ENCODE measurements at regions not wholly inside any gene's neighbourhood (a gene's known extent, or its start where the extent isn't known, plus 50 kb on each side); places are given as distances from the start of the nearest gene placed in this dataset.

GRCh38 chr11:119878990-119879389 lies 150.0 kb upstream of the NECTIN1 start:
- in situ Hi-C loops (cut with MboI; ENCODE audit: low pct_unique_long_range_greater_than_20kb, low sequenced_read_pairs) = no loop called here
- no peak for DNase-seq

- in situ Hi-C loops (cut with MboI; ENCODE audit: low pct_unique_long_range_greater_than_20kb, low sequenced_read_pairs) = no loop called here
- DNase-seq = no peak
Measured at GRCh38 chr11:119876841-119877240, 147.8 kb upstream of the NECTIN1 start.

GRCh38 chr11:119875841-119876600 lies 147.0 kb upstream of the NECTIN1 start:
- in situ Hi-C loops (cut with MboI; ENCODE audit: low pct_unique_long_range_greater_than_20kb, low sequenced_read_pairs) = no loop called here
- no peak for DNase-seq

GRCh38 chr11:119874660-119875238 lies 145.7 kb upstream of the NECTIN1 start:
- in situ Hi-C loops (cut with MboI; ENCODE audit: low pct_unique_long_range_greater_than_20kb, low sequenced_read_pairs) = no loop called here
- no peak for DNase-seq

- in situ Hi-C loops (cut with MboI; ENCODE audit: low pct_unique_long_range_greater_than_20kb, low sequenced_read_pairs) = no loop called here
- DNase-seq = no peak
Measured at GRCh38 chr11:119873761-119874421, 144.9 kb upstream of the NECTIN1 start.

- in situ Hi-C loops (cut with MboI; ENCODE audit: low pct_unique_long_range_greater_than_20kb, low sequenced_read_pairs) = no loop called here
- DNase-seq = no peak
Measured at GRCh38 chr11:119872611-119873310, 143.8 kb upstream of the NECTIN1 start.

- in situ Hi-C loops (cut with MboI; ENCODE audit: low pct_unique_long_range_greater_than_20kb, low sequenced_read_pairs) = no loop called here
- no peak for DNase-seq
Measured at GRCh38 chr11:119865661-119866156, 136.7 kb upstream of the NECTIN1 start.

GRCh38 chr11:119864836-119865235 lies 135.8 kb upstream of the NECTIN1 start:
- DNase-seq = no peak
- in situ Hi-C loops (cut with MboI; ENCODE audit: low pct_unique_long_range_greater_than_20kb, low sequenced_read_pairs) = no loop called here

- in situ Hi-C loops (cut with MboI; ENCODE audit: low pct_unique_long_range_greater_than_20kb, low sequenced_read_pairs) = no loop called here
- no peak for DNase-seq
Measured at GRCh38 chr11:119863851-119864601, 135.0 kb upstream of the NECTIN1 start.

GRCh38 chr11:119863236-119863635 lies 134.2 kb upstream of the NECTIN1 start:
- DNase-seq = no peak
- in situ Hi-C loops (cut with MboI; ENCODE audit: low pct_unique_long_range_greater_than_20kb, low sequenced_read_pairs) = no loop called here

GRCh38 chr11:119861160-119861559 lies 132.2 kb upstream of the NECTIN1 start:
- in situ Hi-C loops (cut with MboI; ENCODE audit: low pct_unique_long_range_greater_than_20kb, low sequenced_read_pairs) = no loop called here
- DNase-seq = no peak

- in situ Hi-C loops (cut with MboI; ENCODE audit: low pct_unique_long_range_greater_than_20kb, low sequenced_read_pairs) = no loop called here
Measured at GRCh38 chr11:119860561-119861094, 131.6 kb upstream of the NECTIN1 start.

GRCh38 chr11:119859684-119860083 lies 130.7 kb upstream of the NECTIN1 start:
- DNase-seq = no peak
- in situ Hi-C loops (cut with MboI; ENCODE audit: low pct_unique_long_range_greater_than_20kb, low sequenced_read_pairs) = no loop called here

More at GRCh38 chr11:119860561-119861094, 131.6 kb upstream of the NECTIN1 start:
- no peak for DNase-seq

- no peak for DNase-seq
- in situ Hi-C loops (cut with MboI; ENCODE audit: low pct_unique_long_range_greater_than_20kb, low sequenced_read_pairs) = no loop called here
Measured at GRCh38 chr11:119858288-119858687, 129.3 kb upstream of the NECTIN1 start.

- DNase-seq = no peak
- in situ Hi-C loops (cut with MboI; ENCODE audit: low pct_unique_long_range_greater_than_20kb, low sequenced_read_pairs) = no loop called here
Measured at GRCh38 chr11:119856681-119857485, 127.9 kb upstream of the NECTIN1 start.

- in situ Hi-C loops (cut with MboI; ENCODE audit: low pct_unique_long_range_greater_than_20kb, low sequenced_read_pairs) = no loop called here
- DNase-seq = no peak
Measured at GRCh38 chr11:119855066-119855465, 126.1 kb upstream of the NECTIN1 start.

- DNase-seq = no peak
Measured at GRCh38 chr11:119854521-119854920, 125.5 kb upstream of the NECTIN1 start.

More at GRCh38 chr11:119854521-119854920, 125.5 kb upstream of the NECTIN1 start:
- in situ Hi-C loops (cut with MboI; ENCODE audit: low pct_unique_long_range_greater_than_20kb, low sequenced_read_pairs) = no loop called here
